SK-N-SH treated with all-trans-retinoic acid at 6 μM for 48 hours (cell line): ENCODE measurements at regions not wholly inside any gene's neighbourhood (a gene's known extent, or its start where the extent isn't known, plus 50 kb on each side); places are given as distances from the start of the nearest gene placed in this dataset.

Source experiments
- ARNTL ChIP-seq: fragments of 450-650 bp; formaldehyde crosslinking; IDR thresholded peaks from 2 replicates; pipeline ENCODE4 v1.5.0; 2020; ENCODE audit warnings: low read depth, mild to moderate bottlenecking, moderate library complexity, borderline replicate concordance
- BACH2 ChIP-seq: fragments of 250-450 bp; sonication (Bioruptor Pico); IDR thresholded peaks from 2 replicates; pipeline ENCODE4 v1.9.0; 2021; ENCODE audit warnings: mild to moderate bottlenecking, borderline replicate concordance
- ESRRG ChIP-seq: fragments of 250-450 bp; sonication (Bioruptor Pico); IDR thresholded peaks from 2 replicates; pipeline ENCODE4 v1.6.1; 2021; ENCODE audit warnings: mild to moderate bottlenecking
- PATZ1 ChIP-seq: fragments of 250-450 bp; sonication (Bioruptor Pico); IDR thresholded peaks from 2 replicates; pipeline ENCODE4 v1.8.0; 2020; ENCODE audit warnings: mild to moderate bottlenecking, moderate library complexity, borderline replicate concordance
- POU6F1 ChIP-seq: fragments of 250-450 bp; sonication (Bioruptor Pico); IDR thresholded peaks from 2 replicates; pipeline ENCODE4 v1.8.0; 2021; ENCODE audit warnings: low read depth, mild to moderate bottlenecking, moderate library complexity, borderline replicate concordance
- PPARA ChIP-seq: fragments of 250-450 bp; sonication (Bioruptor Pico); IDR thresholded peaks from 2 replicates; pipeline ENCODE4 v1.5.0; 2020; ENCODE audit warnings: mild to moderate bottlenecking, borderline replicate concordance
- TSHZ2 ChIP-seq: fragments of 250-450 bp; sonication (Bioruptor Pico); IDR thresholded peaks from 2 replicates; pipeline ENCODE4 v1.5.0; 2020; ENCODE audit warnings: mild to moderate bottlenecking, moderate library complexity
- ZC3H10 ChIP-seq: fragments of 250-450 bp; sonication (Bioruptor Pico); IDR thresholded peaks from 2 replicates; pipeline ENCODE4 v1.5.1; 2021; ENCODE audit warnings: mild to moderate bottlenecking, moderate library complexity
- ZFP3 ChIP-seq: fragments of 250-450 bp; sonication (Bioruptor Pico); IDR thresholded peaks from 2 replicates; pipeline ENCODE4 v1.5.0; 2020; ENCODE audit warnings: mild to moderate bottlenecking, moderate library complexity
- ZNF565 ChIP-seq: fragments of 450-650 bp; formaldehyde crosslinking; conservative IDR thresholded peaks from 2 replicates; pipeline ENCODE4 v1.5.0; 2020; ENCODE audit warnings: low read depth, mild to moderate bottlenecking, moderate library complexity
- ZNF70 ChIP-seq: fragments of 450-650 bp; formaldehyde crosslinking; IDR thresholded peaks from 2 replicates; pipeline ENCODE4 v1.5.0; 2020; ENCODE audit warnings: mild to moderate bottlenecking, moderate library complexity
- ZNF8 ChIP-seq: fragments of 450-650 bp; formaldehyde crosslinking; IDR thresholded peaks from 2 replicates; pipeline ENCODE4 v1.5.0; 2020; ENCODE audit warnings: mild to moderate bottlenecking, moderate library complexity

- TF ChIP-seq PATZ1 (no peak), ZNF565 (CRISPR knock-in tag) (no peak), POU6F1 (CRISPR knock-in tag) (no peak), ARNTL (CRISPR knock-in tag) (no peak), PPARA (CRISPR knock-in tag) (no peak), ZFP3 (CRISPR knock-in tag) (no peak), ESRRG (CRISPR knock-in tag) (no peak), ZNF8 (no peak), TSHZ2 (CRISPR knock-in tag) (no peak), ZNF70 (no peak), BACH2 (no peak), ZC3H10 (CRISPR knock-in tag) (no peak)
Measured at GRCh38 chrX:27336466-27337091, 126.6 kb downstream of the PPP4R3C start.
